Stimulated activated CD4-positive, alpha-beta T cell treated with anti-CD3 and anti-CD28 coated beads, Interleukin-4, amount 100 ng/mL, for 1 hour (primary cell): ENCODE measurements at regions not wholly inside any gene's neighbourhood (a gene's known extent, or its start where the extent isn't known, plus 50 kb on each side); places are given as distances from the start of the nearest gene placed in this dataset.

Experiments
- DNase-seq: peaks from one replicate; pipeline ENCODE4 v3.0.0-alpha.2; 2020

- no peak for DNase-seq
Observed at GRCh38 chr14:89658977-89659670, 242.1 kb upstream of the FOXN3 start.

- no peak for DNase-seq
Observed at GRCh38 chr14:89657014-89657413, 240.0 kb upstream of the FOXN3 start.

- DNase-seq: no peak
Observed at GRCh38 chr14:89654998-89655397, 238.0 kb upstream of the FOXN3 start.

GRCh38 chr14:89652352-89652751 is 235.3 kb upstream of the FOXN3 start:
- no peak for DNase-seq

- no peak for DNase-seq
Observed at GRCh38 chr14:89651805-89652204, 234.8 kb upstream of the FOXN3 start.

- DNase-seq: no peak
Observed at GRCh38 chr14:89650077-89650978, 233.3 kb upstream of the FOXN3 start.

- DNase-seq: no peak
Observed at GRCh38 chr14:89649451-89650075, 232.5 kb upstream of the FOXN3 start.

GRCh38 chr14:89648924-89649323 is 231.9 kb upstream of the FOXN3 start:
- DNase-seq: no peak

GRCh38 chr14:89648510-89648909 is 231.5 kb upstream of the FOXN3 start:
- no peak for DNase-seq

GRCh38 chr14:89646971-89647370 is 229.9 kb upstream of the FOXN3 start:
- DNase-seq: no peak

GRCh38 chr14:89644641-89645040 is 227.6 kb upstream of the FOXN3 start:
- DNase-seq: no peak

- DNase-seq: no peak
Observed at GRCh38 chr14:89641495-89642175, 224.6 kb upstream of the FOXN3 start.

GRCh38 chr14:89640141-89640540 is 223.1 kb upstream of the FOXN3 start:
- DNase-seq: no peak

- DNase-seq: no peak
Observed at GRCh38 chr14:89639687-89640086, 222.7 kb upstream of the FOXN3 start.

GRCh38 chr14:89638891-89639290 is 221.9 kb upstream of the FOXN3 start:
- DNase-seq: no peak

GRCh38 chr14:89637581-89637980 is 220.5 kb upstream of the FOXN3 start:
- DNase-seq: no peak

GRCh38 chr14:89635615-89636014 is 218.6 kb upstream of the FOXN3 start:
- no peak for DNase-seq

- DNase-seq: no peak
Observed at GRCh38 chr14:89634037-89634436, 217.0 kb upstream of the FOXN3 start.

- DNase-seq: no peak
Observed at GRCh38 chr14:89630101-89630829, 213.2 kb upstream of the FOXN3 start.

- no peak for DNase-seq
Observed at GRCh38 chr14:89629383-89629782, 212.3 kb upstream of the FOXN3 start.

GRCh38 chr14:89628521-89628920 is 211.5 kb upstream of the FOXN3 start:
- no peak for DNase-seq

GRCh38 chr14:89626233-89626806 is 209.3 kb upstream of the FOXN3 start:
- no peak for DNase-seq
